Suprapubic skin (tissue), 4 donors: ENCODE measurements at regions not wholly inside any gene's neighbourhood (a gene's known extent, or its start where the extent isn't known, plus 50 kb on each side); places are given as distances from the start of the nearest gene placed in this dataset.

ENCODE experiments used
- DNase-seq, 2 donors: peaks; one replicate each; pipeline ENCODE4 v3.0.0-alpha.2; 2019; ENCODE audit warnings: low spot score in 2 of 2
- H3K27ac ChIP-seq: fragments of 200-600 bp; sonication (generic); one replicate; pipeline ENCODE4 v1.5.1; 2019
- H3K27me3 ChIP-seq: fragments of 200-600 bp; sonication (generic); one replicate; pipeline ENCODE4 v1.5.1; 2019
- H3K36me3 ChIP-seq: fragments of 200-600 bp; sonication (generic); one replicate; pipeline ENCODE4 v1.5.1; 2019
- H3K4me1 ChIP-seq: fragments of 200-600 bp; sonication (generic); one replicate; pipeline ENCODE4 v1.5.1; 2019
- H3K4me3 ChIP-seq: fragments of 200-600 bp; sonication (generic); one replicate; pipeline ENCODE4 v1.5.1; 2019; ENCODE audit warnings: mild to moderate bottlenecking
- H3K9me3 ChIP-seq: fragments of 200-600 bp; sonication (generic); one replicate; pipeline ENCODE4 v1.5.1; 2019
- CTCF ChIP-seq, 2 donors: fragments of 200-600 bp in 1 of 2; fragments of 450-650 bp in 1 of 2; sonication (generic) in 1 of 2; IDR thresholded peaks; one replicate each; pipeline ENCODE4 v1.5.1; 2016 to 2019; ENCODE audit warnings: antibody characterized with exemption in 2 of 2, mild to moderate bottlenecking in 1 of 2, moderate library complexity in 1 of 2
- EP300 ChIP-seq: sonication (generic); formaldehyde crosslinking; IDR thresholded peaks from one replicate; pipeline ENCODE4 v1.6.1; 2017; ENCODE audit warnings: antibody characterized with exemption
- POLR2A ChIP-seq, 2 donors: fragments of 450-650 bp; IDR thresholded peaks; one replicate each; pipeline ENCODE4 v1.6.1; 2017; ENCODE audit warnings: antibody characterized with exemption in 2 of 2, mild to moderate bottlenecking in 2 of 2, moderate library complexity in 2 of 2
- POLR2AphosphoS5 ChIP-seq, 3 donors: sonication (generic); formaldehyde crosslinking; IDR thresholded peaks; one replicate each; pipeline ENCODE4 v1.6.1; 2017; ENCODE audit warnings: antibody characterized with exemption in 3 of 3
- WGBS: methylation state at CpG from one replicate; pipeline ENCODE4 v1.1.5; 2018; 5-methylcytosine and 5-hydroxymethylcytosine counted together

DNA sequence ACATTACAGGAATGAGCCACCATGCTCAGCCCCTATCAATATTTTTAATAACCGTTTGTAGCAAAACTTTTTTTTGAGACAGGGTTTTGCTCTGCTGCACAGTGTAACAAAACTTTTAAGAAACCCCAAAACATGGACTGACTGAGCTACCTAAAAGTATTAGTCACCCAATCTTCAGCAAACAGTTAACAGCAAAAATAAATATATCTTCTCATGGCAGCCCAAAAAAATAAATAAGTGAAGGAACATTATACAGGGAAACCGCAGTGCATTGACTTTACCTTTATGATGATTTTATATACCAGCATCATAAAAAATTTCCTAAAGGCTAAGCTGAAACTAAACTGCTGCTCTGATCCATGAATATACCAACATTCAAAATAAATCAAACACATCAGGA, 424.6 kb downstream of the METTL4 start:
- WGBS, result 85% methylated on average over 2 of the region's 2 CpGs
- no peaks in the 10 kb centered on the region for H3K9me3 ChIP-seq
- no peak overlapping the region for H3K27ac ChIP-seq
- no peak overlapping the region for H3K4me3 ChIP-seq
- no peaks in the 10 kb centered on the region for H3K4me1 ChIP-seq
- TF ChIP-seq POLR2A (IDR thresholded peaks at IDR 0.05) (no peak), CTCF (IDR thresholded peaks at IDR 0.05) (no peak), EP300 (no peak), POLR2AphosphoS5 (IDR thresholded peaks at IDR 0.05) (no peak)
- no peaks in the 10 kb centered on the region for H3K36me3 ChIP-seq
- no peak for DNase-seq
- H3K27me3 ChIP-seq, result no peaks in the 10 kb centered on the region

DNA sequence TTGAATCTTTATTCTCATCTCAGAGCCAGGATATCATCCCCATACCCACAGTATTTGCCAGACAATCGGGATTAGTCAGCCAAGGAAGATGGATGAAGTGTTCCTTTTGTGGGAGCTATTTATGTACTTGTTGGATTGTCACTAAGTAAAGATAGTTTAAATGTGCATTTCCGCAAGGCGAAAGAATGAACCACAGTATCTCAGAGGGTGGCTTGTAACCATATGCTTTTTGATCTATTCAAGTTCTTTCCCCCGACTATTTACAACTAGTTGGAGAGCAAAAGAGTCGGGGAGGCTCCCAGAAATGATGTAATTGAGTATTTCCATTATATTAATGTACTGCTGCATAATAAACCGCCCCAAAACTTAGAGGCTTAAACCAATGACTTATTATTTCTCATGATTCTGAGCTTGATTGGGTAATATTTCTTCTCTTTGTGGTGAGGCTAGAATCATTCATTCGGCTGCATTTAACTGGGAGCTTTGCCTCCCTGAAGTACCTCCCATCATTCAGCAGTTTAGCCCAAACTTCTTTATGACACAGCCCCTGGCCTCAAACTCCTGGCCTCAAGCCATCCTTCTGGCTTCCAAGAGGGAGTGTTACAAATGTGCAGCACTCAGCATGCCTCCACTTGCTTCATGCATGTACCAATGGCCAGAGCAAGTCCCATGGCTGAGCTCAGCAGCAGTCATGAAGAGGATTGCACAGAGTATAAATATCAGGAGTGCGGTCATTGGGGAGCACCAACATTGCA, 423.7 kb downstream of the METTL4 start:
- Histone ChIP-seq H3K36me3 (no peaks in the 10 kb centered on the region), H3K4me1 (no peaks in the 10 kb centered on the region), H3K4me3 (no peak overlapping the region), H3K27me3 (no peaks in the 10 kb centered on the region), H3K27ac (no peak overlapping the region), H3K9me3 (no peaks in the 10 kb centered on the region)
- TF ChIP-seq CTCF (IDR thresholded peaks at IDR 0.05), result no peak
- TF ChIP-seq POLR2A (IDR thresholded peaks at IDR 0.05), result no peak
- TF ChIP-seq POLR2AphosphoS5 (IDR thresholded peaks at IDR 0.05), result no peak
- no peak for TF ChIP-seq EP300
- no peak for DNase-seq
- 41% methylated on average over 8 of the region's 8 CpGs for WGBS

- Histone ChIP-seq H3K27me3 (no peaks in the 10 kb centered on the region), H3K9me3 (no peaks in the 10 kb centered on the region), H3K36me3 (no peaks in the 10 kb centered on the region), H3K27ac (no peak overlapping the region), H3K4me3 (no peak overlapping the region), H3K4me1 (no peaks in the 10 kb centered on the region)
- TF ChIP-seq POLR2A (IDR thresholded peaks at IDR 0.05), result no peak
- TF ChIP-seq EP300, result no peak
- TF ChIP-seq POLR2AphosphoS5 (IDR thresholded peaks at IDR 0.05), result no peak
- TF ChIP-seq CTCF (IDR thresholded peaks at IDR 0.05), result no peak
- WGBS, result 74% methylated on average over 4 of the region's 4 CpGs
- DNase-seq, result no peak
These were observed 422.5 kb downstream of the METTL4 start for GRCh38 chr18:2148823-2149222.

DNA sequence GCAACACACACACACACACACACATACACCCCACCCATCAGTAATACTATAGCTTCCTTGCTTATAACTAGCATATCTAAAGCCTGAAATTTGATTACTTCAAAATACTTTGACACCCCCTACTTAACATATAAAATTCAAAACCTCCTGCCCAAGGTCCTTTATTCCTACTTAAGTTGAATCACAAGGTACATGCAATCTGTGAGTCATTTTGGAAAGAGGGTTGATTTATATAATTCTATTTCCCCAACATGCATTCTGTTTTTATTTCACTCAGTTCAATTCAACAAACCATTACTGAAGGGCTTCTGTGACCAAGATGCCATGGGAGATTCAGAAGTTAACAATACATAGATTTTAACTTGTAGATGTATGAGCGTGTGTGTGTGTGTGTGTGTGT, 420.7 kb downstream of the METTL4 start:
- Histone ChIP-seq H3K9me3 (no peaks in the 10 kb centered on the region), H3K27ac (no peak overlapping the region), H3K4me1 (no peaks in the 10 kb centered on the region), H3K4me3 (no peak overlapping the region), H3K36me3 (no peaks in the 10 kb centered on the region), H3K27me3 (no peaks in the 10 kb centered on the region)
- 83% methylated on average over 1 of the region's 1 CpG for WGBS
- no peak for TF ChIP-seq POLR2A (IDR thresholded peaks at IDR 0.05)
- TF ChIP-seq EP300, result no peak
- no peak for DNase-seq

DNA sequence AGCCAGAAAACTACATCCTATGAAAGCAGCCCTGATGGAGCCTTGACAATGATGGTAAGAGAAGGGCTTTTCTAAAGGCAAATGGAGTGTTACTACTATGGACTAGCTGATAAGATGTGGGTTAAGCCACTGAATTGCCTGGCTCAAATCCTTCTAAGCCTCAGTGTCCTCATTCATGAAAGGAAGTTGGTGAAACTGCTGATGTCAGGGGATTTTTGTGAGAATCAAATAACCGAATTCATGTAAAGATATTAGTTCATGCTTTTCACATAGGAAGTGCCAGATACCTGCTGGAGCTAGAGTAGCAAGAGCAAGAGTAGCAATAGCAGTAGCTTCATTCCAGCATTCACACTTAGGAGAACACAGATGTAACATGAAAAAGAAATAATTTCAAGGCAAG, 417.0 kb downstream of the METTL4 start:
- Histone ChIP-seq H3K27ac (no peak overlapping the region), H3K4me3 (no peak overlapping the region), H3K27me3 (no peaks in the 10 kb centered on the region), H3K4me1 (no peaks in the 10 kb centered on the region), H3K36me3 (no peaks in the 10 kb centered on the region), H3K9me3 (no peaks in the 10 kb centered on the region)
- WGBS, result 71% methylated on average over 1 of the region's 1 CpG
- DNase-seq, result no peak
- TF ChIP-seq POLR2AphosphoS5 (IDR thresholded peaks at IDR 0.05) (no peak), POLR2A (IDR thresholded peaks at IDR 0.05) (no peak), EP300 (no peak), CTCF (IDR thresholded peaks at IDR 0.05) (no peak)
